K562 (cell line): ENCODE measurements at regions not wholly inside any gene's neighbourhood (a gene's known extent, or its start where the extent isn't known, plus 50 kb on each side); places are given as distances from the start of the nearest gene placed in this dataset.
A peak's percentile ranks its signal among the peaks of the same experiment; 100 is the strongest.

Experiments
- ARHGAP35 ChIP-seq: fragments of 450-650 bp; IDR thresholded peaks from 2 replicates; pipeline ENCODE4 v1.6.1; 2018; ENCODE audit not compliant: partially characterized antibody
- EP400 ChIP-seq: fragments of 450-650 bp; IDR thresholded peaks from 2 replicates; pipeline ENCODE4 v1.6.1; 2017; ENCODE audit warnings: antibody characterized with exemption, mild to moderate bottlenecking, moderate library complexity
- ETV5 ChIP-seq: sonication (generic); formaldehyde crosslinking; IDR thresholded peaks from 2 replicates; pipeline ENCODE4 v1.4.0; 2020; ENCODE audit warnings: low read depth, mild to moderate bottlenecking, missing genetic modification reagents
- MEF2A ChIP-seq: IDR thresholded peaks from 2 replicates; pipeline ENCODE4 v1.6.1; 2011; ENCODE audit warnings: low read depth, mild to moderate bottlenecking, low read length, moderate library complexity; ENCODE audit not compliant: control insufficient read depth
- NFATC3 ChIP-seq: fragments of 450-650 bp; IDR thresholded peaks from 2 replicates; pipeline ENCODE4 v1.6.1; 2017; ENCODE audit warnings: mild to moderate bottlenecking
- POLR2G ChIP-seq: fragments of 200-400 bp; formaldehyde crosslinking; IDR thresholded peaks from 2 replicates; pipeline ENCODE4 v1.6.1; 2017; ENCODE audit warnings: low read depth, mild to moderate bottlenecking, antibody characterized with exemption, low read length, moderate library complexity
- SNIP1 ChIP-seq: fragments of 450-650 bp; IDR thresholded peaks from 2 replicates; pipeline ENCODE4 v1.7.1; 2017; ENCODE audit warnings: low read depth, mild to moderate bottlenecking
- TBL1XR1 ChIP-seq, 2 experiments: IDR thresholded peaks; 2 replicates each; pipeline ENCODE4 v1.6.1; 2012; ENCODE audit warnings: improper control_type of control experiment in 2 of 2, low read length in 2 of 2, mild to moderate bottlenecking in 1 of 2
- ZFX ChIP-seq: sonication (generic); formaldehyde crosslinking; IDR thresholded peaks from 2 replicates; pipeline ENCODE4 v1.8.0; 2022; ENCODE audit warnings: mild to moderate bottlenecking, missing genetic modification reagents, moderate library complexity
- ZNF324 ChIP-seq: fragments of 250-450 bp; sonication (Bioruptor Pico); IDR thresholded peaks from 2 replicates; pipeline ENCODE4 v1.4.0; 2020; ENCODE audit warnings: mild to moderate bottlenecking
- ZNF668 ChIP-seq: fragments of 250-450 bp; sonication (Bioruptor Pico); IDR thresholded peaks from 2 replicates; pipeline ENCODE4 v1.8.0; 2022; ENCODE audit warnings: mild to moderate bottlenecking, inconsistent platforms
- TF ChIP-seq, protein P1 (sequence below): fragments of 450-650 bp; formaldehyde crosslinking; IDR thresholded peaks from 2 replicates; pipeline ENCODE4 v1.4.0; 2020; ENCODE audit warnings: mild to moderate bottlenecking, moderate library complexity
- TF ChIP-seq, protein P2 (sequence below): sonication (generic); formaldehyde crosslinking; IDR thresholded peaks from 2 replicates; pipeline ENCODE4 v1.8.0; 2022; ENCODE audit warnings: mild to moderate bottlenecking, missing genetic modification reagents, borderline replicate concordance
- TF ChIP-seq, protein P3 (sequence below): IDR thresholded peaks from 3 replicates; pipeline ENCODE4 v1.6.1; 2011; ENCODE audit warnings: borderline replicate concordance, mild to moderate bottlenecking, moderate library complexity; ENCODE audit not compliant: insufficient read length; ENCODE audit errors: extremely low read depth
- TF ChIP-seq, protein P4 (sequence below), 2 experiments: fragments of 450-650 bp; IDR thresholded peaks; 2 replicates each; pipeline ENCODE4 v1.6.1; 2018; ENCODE audit warnings: mild to moderate bottlenecking in 2 of 2, low read depth in 1 of 2; ENCODE audit not compliant: partially characterized antibody in 2 of 2
- TF ChIP-seq, protein P5 (sequence below), 2 experiments: fragments of 450-650 bp; conservative IDR thresholded peaks; 2 replicates each; pipeline ENCODE4 v1.6.1; 2017; ENCODE audit warnings: mild to moderate bottlenecking in 2 of 2, moderate library complexity in 2 of 2

DNA sequence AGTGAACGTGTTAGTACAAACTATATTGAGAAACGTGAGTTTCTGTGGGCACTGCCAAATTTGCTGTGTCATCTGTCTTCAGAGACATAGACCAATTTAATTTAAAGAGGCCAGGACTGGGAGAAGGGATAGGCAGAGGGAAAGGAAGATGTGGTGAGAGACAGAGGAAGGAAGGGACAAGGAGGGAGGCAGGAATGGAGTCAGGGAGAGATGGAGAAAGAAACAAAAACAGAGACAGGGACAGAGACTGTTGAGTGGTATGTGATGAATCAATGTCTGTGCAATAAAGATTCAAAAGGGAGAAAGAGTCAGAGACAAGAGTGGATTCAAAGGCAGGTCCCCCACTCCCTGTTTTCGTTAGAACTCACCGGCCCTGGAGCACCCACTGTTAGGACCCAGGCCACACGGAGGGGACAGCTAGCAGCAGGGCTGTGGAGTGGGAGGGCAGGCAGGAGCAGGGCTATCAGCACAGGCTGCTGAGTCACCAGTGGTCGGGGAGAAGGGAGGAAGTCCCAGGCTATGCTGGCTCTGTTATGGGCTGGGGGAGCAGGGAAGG is 51.6 kb upstream of the CHD6 start (continued):
- TF ChIP-seq, protein P1, sequence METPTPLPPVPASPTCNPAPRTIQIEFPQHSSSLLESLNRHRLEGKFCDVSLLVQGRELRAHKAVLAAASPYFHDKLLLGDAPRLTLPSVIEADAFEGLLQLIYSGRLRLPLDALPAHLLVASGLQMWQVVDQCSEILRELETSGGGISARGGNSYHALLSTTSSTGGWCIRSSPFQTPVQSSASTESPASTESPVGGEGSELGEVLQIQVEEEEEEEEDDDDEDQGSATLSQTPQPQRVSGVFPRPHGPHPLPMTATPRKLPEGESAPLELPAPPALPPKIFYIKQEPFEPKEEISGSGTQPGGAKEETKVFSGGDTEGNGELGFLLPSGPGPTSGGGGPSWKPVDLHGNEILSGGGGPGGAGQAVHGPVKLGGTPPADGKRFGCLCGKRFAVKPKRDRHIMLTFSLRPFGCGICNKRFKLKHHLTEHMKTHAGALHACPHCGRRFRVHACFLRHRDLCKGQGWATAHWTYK: no peak
- TF ChIP-seq POLR2G (peak; percentile 53), ARHGAP35 (no peak), MEF2A (no peak), TBL1XR1 (IDR thresholded peaks at IDR 0.05; ENCODE audit: low read length in 2 of 2) (no peak), SNIP1 (peak; percentile 51; the same call in 1 of the 2 replicates), ETV5 (no peak), NFATC3 (no peak), ZFX (CRISPR knock-in tag) (no peak), ZNF324 (no peak), EP400 (peak; percentile 59; the same call in 1 of the 2 replicates), ZNF668 (no peak)
- TF ChIP-seq, protein P2, sequence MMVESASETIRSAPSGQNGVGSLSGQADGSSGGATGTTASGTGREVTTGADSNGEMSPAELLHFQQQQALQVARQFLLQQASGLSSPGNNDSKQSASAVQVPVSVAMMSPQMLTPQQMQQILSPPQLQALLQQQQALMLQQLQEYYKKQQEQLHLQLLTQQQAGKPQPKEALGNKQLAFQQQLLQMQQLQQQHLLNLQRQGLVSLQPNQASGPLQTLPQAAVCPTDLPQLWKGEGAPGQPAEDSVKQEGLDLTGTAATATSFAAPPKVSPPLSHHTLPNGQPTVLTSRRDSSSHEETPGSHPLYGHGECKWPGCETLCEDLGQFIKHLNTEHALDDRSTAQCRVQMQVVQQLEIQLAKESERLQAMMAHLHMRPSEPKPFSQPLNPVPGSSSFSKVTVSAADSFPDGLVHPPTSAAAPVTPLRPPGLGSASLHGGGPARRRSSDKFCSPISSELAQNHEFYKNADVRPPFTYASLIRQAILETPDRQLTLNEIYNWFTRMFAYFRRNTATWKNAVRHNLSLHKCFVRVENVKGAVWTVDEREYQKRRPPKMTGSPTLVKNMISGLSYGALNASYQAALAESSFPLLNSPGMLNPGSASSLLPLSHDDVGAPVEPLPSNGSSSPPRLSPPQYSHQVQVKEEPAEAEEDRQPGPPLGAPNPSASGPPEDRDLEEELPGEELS (CRISPR knock-in tag): no peak
- TF ChIP-seq, protein P3, sequence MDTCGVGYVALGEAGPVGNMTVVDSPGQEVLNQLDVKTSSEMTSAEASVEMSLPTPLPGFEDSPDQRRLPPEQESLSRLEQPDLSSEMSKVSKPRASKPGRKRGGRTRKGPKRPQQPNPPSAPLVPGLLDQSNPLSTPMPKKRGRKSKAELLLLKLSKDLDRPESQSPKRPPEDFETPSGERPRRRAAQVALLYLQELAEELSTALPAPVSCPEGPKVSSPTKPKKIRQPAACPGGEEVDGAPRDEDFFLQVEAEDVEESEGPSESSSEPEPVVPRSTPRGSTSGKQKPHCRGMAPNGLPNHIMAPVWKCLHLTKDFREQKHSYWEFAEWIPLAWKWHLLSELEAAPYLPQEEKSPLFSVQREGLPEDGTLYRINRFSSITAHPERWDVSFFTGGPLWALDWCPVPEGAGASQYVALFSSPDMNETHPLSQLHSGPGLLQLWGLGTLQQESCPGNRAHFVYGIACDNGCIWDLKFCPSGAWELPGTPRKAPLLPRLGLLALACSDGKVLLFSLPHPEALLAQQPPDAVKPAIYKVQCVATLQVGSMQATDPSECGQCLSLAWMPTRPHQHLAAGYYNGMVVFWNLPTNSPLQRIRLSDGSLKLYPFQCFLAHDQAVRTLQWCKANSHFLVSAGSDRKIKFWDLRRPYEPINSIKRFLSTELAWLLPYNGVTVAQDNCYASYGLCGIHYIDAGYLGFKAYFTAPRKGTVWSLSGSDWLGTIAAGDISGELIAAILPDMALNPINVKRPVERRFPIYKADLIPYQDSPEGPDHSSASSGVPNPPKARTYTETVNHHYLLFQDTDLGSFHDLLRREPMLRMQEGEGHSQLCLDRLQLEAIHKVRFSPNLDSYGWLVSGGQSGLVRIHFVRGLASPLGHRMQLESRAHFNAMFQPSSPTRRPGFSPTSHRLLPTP: no peak
- TF ChIP-seq, protein P4, sequence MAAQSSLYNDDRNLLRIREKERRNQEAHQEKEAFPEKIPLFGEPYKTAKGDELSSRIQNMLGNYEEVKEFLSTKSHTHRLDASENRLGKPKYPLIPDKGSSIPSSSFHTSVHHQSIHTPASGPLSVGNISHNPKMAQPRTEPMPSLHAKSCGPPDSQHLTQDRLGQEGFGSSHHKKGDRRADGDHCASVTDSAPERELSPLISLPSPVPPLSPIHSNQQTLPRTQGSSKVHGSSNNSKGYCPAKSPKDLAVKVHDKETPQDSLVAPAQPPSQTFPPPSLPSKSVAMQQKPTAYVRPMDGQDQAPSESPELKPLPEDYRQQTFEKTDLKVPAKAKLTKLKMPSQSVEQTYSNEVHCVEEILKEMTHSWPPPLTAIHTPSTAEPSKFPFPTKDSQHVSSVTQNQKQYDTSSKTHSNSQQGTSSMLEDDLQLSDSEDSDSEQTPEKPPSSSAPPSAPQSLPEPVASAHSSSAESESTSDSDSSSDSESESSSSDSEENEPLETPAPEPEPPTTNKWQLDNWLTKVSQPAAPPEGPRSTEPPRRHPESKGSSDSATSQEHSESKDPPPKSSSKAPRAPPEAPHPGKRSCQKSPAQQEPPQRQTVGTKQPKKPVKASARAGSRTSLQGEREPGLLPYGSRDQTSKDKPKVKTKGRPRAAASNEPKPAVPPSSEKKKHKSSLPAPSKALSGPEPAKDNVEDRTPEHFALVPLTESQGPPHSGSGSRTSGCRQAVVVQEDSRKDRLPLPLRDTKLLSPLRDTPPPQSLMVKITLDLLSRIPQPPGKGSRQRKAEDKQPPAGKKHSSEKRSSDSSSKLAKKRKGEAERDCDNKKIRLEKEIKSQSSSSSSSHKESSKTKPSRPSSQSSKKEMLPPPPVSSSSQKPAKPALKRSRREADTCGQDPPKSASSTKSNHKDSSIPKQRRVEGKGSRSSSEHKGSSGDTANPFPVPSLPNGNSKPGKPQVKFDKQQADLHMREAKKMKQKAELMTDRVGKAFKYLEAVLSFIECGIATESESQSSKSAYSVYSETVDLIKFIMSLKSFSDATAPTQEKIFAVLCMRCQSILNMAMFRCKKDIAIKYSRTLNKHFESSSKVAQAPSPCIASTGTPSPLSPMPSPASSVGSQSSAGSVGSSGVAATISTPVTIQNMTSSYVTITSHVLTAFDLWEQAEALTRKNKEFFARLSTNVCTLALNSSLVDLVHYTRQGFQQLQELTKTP (IDR thresholded peaks at IDR 0.05; ENCODE audit: low read depth in 1 of 2, partially characterized antibody in 2 of 2): no peak
- TF ChIP-seq, protein P5, sequence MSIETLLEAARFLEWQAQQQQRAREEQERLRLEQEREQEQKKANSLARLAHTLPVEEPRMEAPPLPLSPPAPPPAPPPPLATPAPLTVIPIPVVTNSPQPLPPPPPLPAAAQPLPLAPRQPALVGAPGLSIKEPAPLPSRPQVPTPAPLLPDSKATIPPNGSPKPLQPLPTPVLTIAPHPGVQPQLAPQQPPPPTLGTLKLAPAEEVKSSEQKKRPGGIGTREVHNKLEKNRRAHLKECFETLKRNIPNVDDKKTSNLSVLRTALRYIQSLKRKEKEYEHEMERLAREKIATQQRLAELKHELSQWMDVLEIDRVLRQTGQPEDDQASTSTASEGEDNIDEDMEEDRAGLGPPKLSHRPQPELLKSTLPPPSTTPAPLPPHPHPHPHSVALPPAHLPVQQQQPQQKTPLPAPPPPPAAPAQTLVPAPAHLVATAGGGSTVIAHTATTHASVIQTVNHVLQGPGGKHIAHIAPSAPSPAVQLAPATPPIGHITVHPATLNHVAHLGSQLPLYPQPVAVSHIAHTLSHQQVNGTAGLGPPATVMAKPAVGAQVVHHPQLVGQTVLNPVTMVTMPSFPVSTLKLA (conservative IDR thresholded peaks at IDR 0.05): 0 out of 4 replicates have a peak, but pooled peaks of 1 of the 2 experiments have one; percentile 9
